ENCODE measurements at regions not wholly inside any gene's neighbourhood (a gene's known extent, or its start where the extent isn't known, plus 50 kb on each side); places are given as distances from the start of the nearest gene placed in this dataset.

GRCh38 chr18:60643009-60643408 is 270.4 kb upstream of the MC4R start:
- no peak overlapping the region for H3K4me3 ChIP-seq
- no peak for ATAC-seq (replicated peaks in 6 of 8)
- 16 to 97% (median 80%) methylated on average over 1 to 3 of the region's 3 CpGs for WGBS, 10 experiments
- H3K27ac ChIP-seq, result no peak overlapping the region
- H3K4me1 ChIP-seq (replicated peaks in 1 of 2), result no peaks in the 10 kb centered on the region
- in situ Hi-C loops (cut with MboI; ENCODE audit: low pct_unique_long_range_greater_than_20kb in 2 of 9, low sequenced_read_pairs in 9 of 9, unreplicated experiment in 9 of 9), result no loop called here

- Histone ChIP-seq H3K4me1 (replicated peaks in 1 of 2) (peaks cover 8 to 20% of the 10 kb centered on the region in 2 donors), H3K27ac (no peak overlapping the region), H3K4me3 (no peak overlapping the region)
- no peak for ATAC-seq (replicated peaks in 6 of 8)
- 11 to 96% (median 66%) methylated on average over 2 to 5 of the region's 5 CpGs for WGBS, 10 experiments
- in situ Hi-C loops (cut with MboI; ENCODE audit: low pct_unique_long_range_greater_than_20kb in 2 of 9, low sequenced_read_pairs in 9 of 9, unreplicated experiment in 9 of 9), result no loop called here
These were observed 274.1 kb upstream of the MC4R start for GRCh38 chr18:60646725-60647124.

GRCh38 chr18:60649107-60649506 is 276.5 kb upstream of the MC4R start:
- WGBS, 10 experiments, result 23 to 80% (median 46%) methylated on average over 2 to 5 of the region's 5 CpGs; no CpG with 5 or more reads in 1 of the 10 experiments
- H3K4me1 ChIP-seq (replicated peaks in 1 of 2), result peaks cover 8 to 20% of the 10 kb centered on the region in 2 donors
- in situ Hi-C loops (cut with MboI; ENCODE audit: low pct_unique_long_range_greater_than_20kb in 2 of 9, low sequenced_read_pairs in 9 of 9, unreplicated experiment in 9 of 9), result no loop called here
- peak in 1 of 8 experiments; percentile 47 for ATAC-seq (replicated peaks in 6 of 8)
- no peak overlapping the region for H3K4me3 ChIP-seq
- H3K27ac ChIP-seq, result peak overlapping the region in 1 of 2 donors; percentile 13

- ATAC-seq (replicated peaks in 6 of 8), result peak in 5 of 8 experiments; percentile 73 to 89 (median 86)
- WGBS, 10 experiments, result 0 to 37% (median 17%) methylated on average over 1 to 3 of the region's 3 CpGs; no CpG with 5 or more reads in 1 of the 10 experiments
- in situ Hi-C loops (cut with MboI; ENCODE audit: low pct_unique_long_range_greater_than_20kb in 2 of 9, low sequenced_read_pairs in 9 of 9, unreplicated experiment in 9 of 9), result loop anchor here in 1 of 9 experiments (25.0 kb wide), 1 partner anchor 837 kb away; no protein-coding TSS in a partner anchor
- Histone ChIP-seq H3K27ac (peak overlapping the region in 1 of 2 donors; percentile 13), H3K4me1 (replicated peaks in 1 of 2) (peaks cover 8 to 20% of the 10 kb centered on the region in 2 donors), H3K4me3 (no peak overlapping the region)
These were observed 277.4 kb upstream of the MC4R start for GRCh38 chr18:60649842-60650536.

GRCh38 chr18:60654298-60654697 is 281.7 kb upstream of the MC4R start:
- Histone ChIP-seq H3K4me1 (replicated peaks in 1 of 2) (peaks cover 8 to 16% of the 10 kb centered on the region in 2 donors), H3K4me3 (no peak overlapping the region), H3K27ac (no peak overlapping the region)
- ATAC-seq (replicated peaks in 6 of 8), result no peak
- WGBS, 10 experiments, result 0 to 100% (median 89%) methylated on average over 1 to 2 of the region's 2 CpGs; no CpG with 5 or more reads in 2 of the 10 experiments
- in situ Hi-C loops (cut with MboI; ENCODE audit: low pct_unique_long_range_greater_than_20kb in 2 of 9, low sequenced_read_pairs in 9 of 9, unreplicated experiment in 9 of 9), result loop anchor here in 1 of 9 experiments (25.0 kb wide), 1 partner anchor 833 kb away; no protein-coding TSS in a partner anchor

- WGBS, 10 experiments, result 0 to 100% (median 65%) methylated on average over 1 to 4 of the region's 4 CpGs; no CpG with 5 or more reads in 1 of the 10 experiments
- Histone ChIP-seq H3K27ac (no peak overlapping the region), H3K4me1 (replicated peaks in 1 of 2) (no peaks in the 10 kb centered on the region), H3K4me3 (no peak overlapping the region)
- in situ Hi-C loops (cut with MboI; ENCODE audit: low pct_unique_long_range_greater_than_20kb in 2 of 9, low sequenced_read_pairs in 9 of 9, unreplicated experiment in 9 of 9), result loop anchor here in 1 of 9 experiments (25.0 kb wide), 1 partner anchor 831 kb away; no protein-coding TSS in a partner anchor
- peak in 2 of 8 experiments; percentile 22 to 57 for ATAC-seq (replicated peaks in 6 of 8)
These were observed 284.0 kb upstream of the MC4R start for GRCh38 chr18:60656553-60656952.

- H3K27ac ChIP-seq, result no peak overlapping the region
- 65 to 97% (median 88%) methylated on average over 3 to 12 of the region's 22 CpGs; no CpG with 5 or more reads in 3 of the 10 experiments for WGBS, 10 experiments
- no peaks in the 10 kb centered on the region for H3K4me1 ChIP-seq (replicated peaks in 1 of 2)
- no peak overlapping the region for H3K4me3 ChIP-seq
- in situ Hi-C loops (cut with MboI; ENCODE audit: low pct_unique_long_range_greater_than_20kb in 2 of 9, low sequenced_read_pairs in 9 of 9, unreplicated experiment in 9 of 9), result loop anchor here in 1 of 9 experiments (25.0 kb wide), 1 partner anchor 825 kb away; no protein-coding TSS in a partner anchor
- no peak for ATAC-seq (replicated peaks in 6 of 8)
These were observed 289.9 kb upstream of the MC4R start for GRCh38 chr18:60662491-60662890.

GRCh38 chr18:60663060-60663989 is 290.8 kb upstream of the MC4R start:
- H3K27ac ChIP-seq, result no peak overlapping the region
- ATAC-seq (replicated peaks in 6 of 8), result no peak
- 52 to 100% (median 94%) methylated on average over 1 to 22 of the region's 38 CpGs; no CpG with 5 or more reads in 2 of the 10 experiments for WGBS, 10 experiments

GRCh38 chr18:60664736-60665135 is 292.2 kb upstream of the MC4R start:
- in situ Hi-C loops (cut with MboI; ENCODE audit: low pct_unique_long_range_greater_than_20kb in 2 of 9, low sequenced_read_pairs in 9 of 9, unreplicated experiment in 9 of 9), result loop anchor here in 1 of 9 experiments (25.0 kb wide), 1 partner anchor 823 kb away; no protein-coding TSS in a partner anchor
- no peak for ATAC-seq (replicated peaks in 6 of 8)
- Histone ChIP-seq H3K4me1 (replicated peaks in 1 of 2) (no peaks in the 10 kb centered on the region), H3K27ac (no peak overlapping the region), H3K4me3 (no peak overlapping the region)
- WGBS, 10 experiments, result 36 to 100% (median 93%) methylated on average over 2 to 4 of the region's 4 CpGs

More at GRCh38 chr18:60663060-60663989, 290.8 kb upstream of the MC4R start:
- Histone ChIP-seq H3K4me3 (no peak overlapping the region), H3K4me1 (replicated peaks in 1 of 2) (no peaks in the 10 kb centered on the region)
- in situ Hi-C loops (cut with MboI; ENCODE audit: low pct_unique_long_range_greater_than_20kb in 2 of 9, low sequenced_read_pairs in 9 of 9, unreplicated experiment in 9 of 9), result loop anchor here in 1 of 9 experiments (25.0 kb wide), 1 partner anchor 824 kb away; no protein-coding TSS in a partner anchor

GRCh38 chr18:60667016-60667415 is 294.4 kb upstream of the MC4R start:
- 29 to 100% (median 100%) methylated on average over 1 of the region's 1 CpG; no CpG with 5 or more reads in 3 of the 10 experiments for WGBS, 10 experiments
- Histone ChIP-seq H3K4me3 (no peak overlapping the region), H3K4me1 (replicated peaks in 1 of 2) (no peaks in the 10 kb centered on the region), H3K27ac (no peak overlapping the region)
- no peak for ATAC-seq (replicated peaks in 6 of 8)
- in situ Hi-C loops (cut with MboI; ENCODE audit: low pct_unique_long_range_greater_than_20kb in 2 of 9, low sequenced_read_pairs in 9 of 9, unreplicated experiment in 9 of 9), result loop anchor here in 1 of 9 experiments (25.0 kb wide), 1 partner anchor 820 kb away; no protein-coding TSS in a partner anchor

GRCh38 chr18:60668583-60668982 is 296.0 kb upstream of the MC4R start:
- Histone ChIP-seq H3K27ac (no peak overlapping the region), H3K4me1 (replicated peaks in 1 of 2) (no peaks in the 10 kb centered on the region), H3K4me3 (no peak overlapping the region)
- 20 to 100% (median 90%) methylated on average over 1 to 4 of the region's 4 CpGs; no CpG with 5 or more reads in 5 of the 10 experiments for WGBS, 10 experiments
- peak in 1 of 8 experiments; percentile 31 for ATAC-seq (replicated peaks in 6 of 8)
- in situ Hi-C loops (cut with MboI; ENCODE audit: low pct_unique_long_range_greater_than_20kb in 2 of 9, low sequenced_read_pairs in 9 of 9, unreplicated experiment in 9 of 9), result loop anchor here in 1 of 9 experiments (25.0 kb wide), 1 partner anchor 819 kb away; no protein-coding TSS in a partner anchor

GRCh38 chr18:60669938-60670337 is 297.4 kb upstream of the MC4R start:
- H3K4me1 ChIP-seq (replicated peaks in 1 of 2), result no peaks in the 10 kb centered on the region
- in situ Hi-C loops (cut with MboI; ENCODE audit: low pct_unique_long_range_greater_than_20kb in 2 of 9, low sequenced_read_pairs in 9 of 9, unreplicated experiment in 9 of 9), result loop anchor here in 1 of 9 experiments (25.0 kb wide), 1 partner anchor 817 kb away; no protein-coding TSS in a partner anchor
- H3K4me3 ChIP-seq, result no peak overlapping the region
- no peak overlapping the region for H3K27ac ChIP-seq
- ATAC-seq (replicated peaks in 6 of 8), result peak in 3 of 8 experiments; percentile 65 to 90 (median 77)
